K562 (cell line): ENCODE measurements at regions not wholly inside any gene's neighbourhood (a gene's known extent, or its start where the extent isn't known, plus 50 kb on each side); places are given as distances from the start of the nearest gene placed in this dataset.

Experiments
- ATAC-seq: fragments of 200-7000 bp; cut with Tn5 transposase; 3 replicates; pipeline ENCODE4 v1.9.1; 2020; ENCODE audit warnings: moderate library complexity
- BruUV-seq: library from RNA; stranded (reverse); fragments of 400-500 nt; replicated peaks from 2 replicates; lab custom pipeline; 2021; lab: Mats Ljungman, UMichigan
- CTCF ChIA-PET: fragments of 300-600 bp; formaldehyde crosslinking; extraction: SDS; loops from one replicate; lab custom pipeline; 2021; ENCODE audit warnings: low intra/inter-chr PET ratio; lab: Yijun Ruan, JAX
- POLR2A ChIA-PET: fragments of 300-600, 350-650 bp; sonication (Branson Sonifier 250); formaldehyde crosslinking; extraction: SDS; loops from one replicate; lab custom pipeline; 2021; ENCODE audit warnings: antibody characterized with exemption, inconsistent platforms; lab: Yijun Ruan, JAX
- DNase-seq, 4 experiments: peaks; one replicate each; pipeline versions ENCODE4 v3.0.0 to v3.0.0-alpha.2; 2011 to 2018; ENCODE audit warnings: low spot score in 3 of 4, mixed read lengths in 3 of 4; ENCODE audit errors: extremely low read depth in 1 of 4
- FAIRE-seq: peaks from 2 replicates; lab custom pipeline; 2011; peaks lifted over from hg19 to GRCh38; lab: Jason Lieb, UNC
- H2AFZ ChIP-seq: 2 replicates; pipeline ENCODE4 v1.6.0; 2011; ENCODE audit warnings: low read depth, low read length, control low read depth, inconsistent platforms
- H3K27ac ChIP-seq: fragments of 200-600 bp; 3 replicates; pipeline ENCODE4 v1.8.0; 2011; ENCODE audit warnings: low read depth, mild to moderate bottlenecking, control low read depth, inconsistent platforms, low read length, moderate library complexity, mixed read lengths; ENCODE audit errors: extremely low read depth
- H3K27me3 ChIP-seq, 2 experiments: fragments of 300-600 bp in 1 of 2; 2 replicates in 1 of 2; 3 replicates in 1 of 2; pipeline versions ENCODE4 v1.6.0 to v1.8.0; 2011; ENCODE audit warnings: inconsistent platforms in 2 of 2, low read length in 2 of 2, mild to moderate bottlenecking in 1 of 2, mixed read lengths in 1 of 2, moderate library complexity in 1 of 2; ENCODE audit not compliant: control insufficient read depth in 2 of 2, insufficient read depth in 2 of 2
- H3K36me3 ChIP-seq: fragments of 300-600 bp; 3 replicates; pipeline ENCODE4 v1.8.0; 2011; ENCODE audit warnings: mild to moderate bottlenecking, low read length, inconsistent platforms; ENCODE audit not compliant: control insufficient read depth, insufficient read depth
- H3K4me1 ChIP-seq, 2 experiments: fragments of 200-600 bp in 1 of 2; replicated peaks in 1 of 2; 2 replicates in 1 of 2; 3 replicates in 1 of 2; pipeline versions ENCODE4 v1.5.1 to v1.8.0; 2011; ENCODE audit warnings: inconsistent platforms in 2 of 2, low read length in 2 of 2, mild to moderate bottlenecking in 1 of 2, mixed read lengths in 1 of 2, moderate library complexity in 1 of 2; ENCODE audit not compliant: control insufficient read depth in 2 of 2, insufficient read depth in 2 of 2
- H3K4me2 ChIP-seq: 2 replicates; pipeline ENCODE4 v1.6.1; 2011; ENCODE audit warnings: low read length, control low read depth, inconsistent platforms, mixed read lengths; ENCODE audit not compliant: insufficient read depth
- H3K4me3 ChIP-seq: fragments of 200-600 bp; sonication (generic), shearing (Covaris generic); 2 replicates; pipeline ENCODE4 v1.5.1; 2016; ENCODE audit warnings: control low read depth, inconsistent platforms
- H3K79me2 ChIP-seq: fragments of 200-600 bp; 3 replicates; pipeline ENCODE4 v1.8.0; 2011; ENCODE audit warnings: low read length, inconsistent platforms; ENCODE audit not compliant: control insufficient read depth, insufficient read depth
- H3K9ac ChIP-seq, 2 experiments: 2 replicates each; pipeline versions ENCODE4 v1.6.0 to v1.6.1; 2011; ENCODE audit warnings: low read depth in 2 of 2, low read length in 2 of 2, control low read depth in 1 of 2, inconsistent platforms in 1 of 2, mild to moderate bottlenecking in 1 of 2, mixed read lengths in 1 of 2; ENCODE audit not compliant: insufficient read depth in 1 of 2
- H3K9me1 ChIP-seq: one replicate; pipeline ENCODE4 v1.6.0; 2011; ENCODE audit warnings: inconsistent platforms, mild to moderate bottlenecking, low read length, moderate library complexity; ENCODE audit not compliant: control insufficient read depth, insufficient read depth
- H3K9me3 ChIP-seq: replicated peaks from 2 replicates; pipeline ENCODE4 v1.5.1; 2011; ENCODE audit warnings: low read depth, low read length, inconsistent platforms; ENCODE audit not compliant: control insufficient read depth, insufficient read depth
- H4K20me1 ChIP-seq: replicated peaks from 2 replicates; pipeline ENCODE4 v1.6.1; 2011; ENCODE audit warnings: low read length, inconsistent platforms, mixed read lengths; ENCODE audit not compliant: control insufficient read depth, insufficient read depth
- COPS2 ChIP-seq: fragments of 450-650 bp; conservative IDR thresholded peaks from 2 replicates; pipeline ENCODE4 v1.6.1; 2016; ENCODE audit warnings: mild to moderate bottlenecking, moderate library complexity
- CREM ChIP-seq: IDR thresholded peaks from 2 replicates; pipeline ENCODE4 v1.6.1; 2014; ENCODE audit warnings: antibody characterized with exemption, low read depth
- RFX1 ChIP-seq: fragments of 450-650 bp; IDR thresholded peaks from 2 replicates; pipeline ENCODE4 v1.6.1; 2016; ENCODE audit warnings: mild to moderate bottlenecking, moderate library complexity
- ZNF146 ChIP-seq: IDR thresholded peaks from one replicate; pipeline ENCODE4 v1.6.1; 2018; ENCODE audit warnings: missing compliant biosample characterization; ENCODE audit not compliant: unreplicated experiment
- ZNF384 ChIP-seq: IDR thresholded peaks from 2 replicates; pipeline ENCODE4 v1.6.1; 2012; ENCODE audit warnings: low read depth, low read length, improper control_type of control experiment
- ZNF707 ChIP-seq: fragments of 250-450 bp; sonication (Bioruptor Pico); conservative IDR thresholded peaks from 2 replicates; pipeline ENCODE4 v1.8.0; 2022; ENCODE audit warnings: inconsistent platforms, mild to moderate bottlenecking, moderate library complexity
- ZNF740 ChIP-seq, 3 experiments: fragments of 200-800 bp in 1 of 3; sonication (Bioruptor generic) in 1 of 3; sonication (generic) in 1 of 3; formaldehyde crosslinking in 1 of 3; IDR thresholded peaks; 2 replicates each; pipeline versions ENCODE4 v1.6.1 to v1.8.0; 2016 to 2022; ENCODE audit warnings: mild to moderate bottlenecking in 2 of 3, missing compliant biosample characterization in 2 of 3, missing genetic modification characterization in 2 of 3, missing genetic modification reagents in 1 of 3
- WGBS: fragments of 100-300 bp; shearing (Covaris generic); methylation state at CpG from one replicate; pipeline ENCODE4 v1.1.6; 2016; ENCODE audit warnings: low coverage, mixed read lengths; ENCODE audit not compliant: insufficient coverage; ENCODE audit errors: missing lambda C conversion rate; 5-methylcytosine and 5-hydroxymethylcytosine counted together
- in situ Hi-C: fragments of 300-500 bp; cut with MboI; formaldehyde crosslinking; loops from 4 replicates; pipeline ENCODE4 v1.15.0; 2018; ENCODE audit warnings: inconsistent platforms, mixed read lengths
- intact Hi-C: fragments of 100-400 bp; cut with micrococcal nuclease; formaldehyde crosslinking; loops from 2 replicates; pipeline ENCODE4 v1.14.2; 2022
- TF ChIP-seq, protein P1 (sequence below), 2 experiments: IDR thresholded peaks; 2 replicates each; pipeline ENCODE4 v1.6.1; 2012; ENCODE audit warnings: improper control_type of control experiment in 2 of 2, low read depth in 2 of 2, low read length in 2 of 2, borderline replicate concordance in 1 of 2

- FAIRE-seq, result no peak
- ChIA-PET POLR2A (no interaction called here), CTCF (no interaction called here)
- Histone ChIP-seq H3K4me1 (no peaks in the 10 kb centered on the region), H3K9ac (no peak overlapping the region), H3K27me3 (no peaks in the 10 kb centered on the region), H2AFZ (no peak overlapping the region), H3K9me1 (no peaks in the 10 kb centered on the region), H3K79me2 (no peaks in the 10 kb centered on the region), H4K20me1 (no peaks in the 10 kb centered on the region), H3K27ac (no peak overlapping the region), H3K36me3 (no peaks in the 10 kb centered on the region), H3K4me2 (no peak overlapping the region), H3K4me3 (no peak overlapping the region), H3K9me3 (no peaks in the 10 kb centered on the region)
- no peak for DNase-seq
- TF ChIP-seq ZNF707 (CRISPR knock-in tag), result no peak
- TF ChIP-seq, protein P1, sequence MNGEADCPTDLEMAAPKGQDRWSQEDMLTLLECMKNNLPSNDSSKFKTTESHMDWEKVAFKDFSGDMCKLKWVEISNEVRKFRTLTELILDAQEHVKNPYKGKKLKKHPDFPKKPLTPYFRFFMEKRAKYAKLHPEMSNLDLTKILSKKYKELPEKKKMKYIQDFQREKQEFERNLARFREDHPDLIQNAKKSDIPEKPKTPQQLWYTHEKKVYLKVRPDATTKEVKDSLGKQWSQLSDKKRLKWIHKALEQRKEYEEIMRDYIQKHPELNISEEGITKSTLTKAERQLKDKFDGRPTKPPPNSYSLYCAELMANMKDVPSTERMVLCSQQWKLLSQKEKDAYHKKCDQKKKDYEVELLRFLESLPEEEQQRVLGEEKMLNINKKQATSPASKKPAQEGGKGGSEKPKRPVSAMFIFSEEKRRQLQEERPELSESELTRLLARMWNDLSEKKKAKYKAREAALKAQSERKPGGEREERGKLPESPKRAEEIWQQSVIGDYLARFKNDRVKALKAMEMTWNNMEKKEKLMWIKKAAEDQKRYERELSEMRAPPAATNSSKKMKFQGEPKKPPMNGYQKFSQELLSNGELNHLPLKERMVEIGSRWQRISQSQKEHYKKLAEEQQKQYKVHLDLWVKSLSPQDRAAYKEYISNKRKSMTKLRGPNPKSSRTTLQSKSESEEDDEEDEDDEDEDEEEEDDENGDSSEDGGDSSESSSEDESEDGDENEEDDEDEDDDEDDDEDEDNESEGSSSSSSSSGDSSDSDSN (IDR thresholded peaks at IDR 0.05; ENCODE audit: borderline replicate concordance in 1 of 2, low read depth in 2 of 2, low read length in 2 of 2), result no peak
- no peak for TF ChIP-seq COPS2
- TF ChIP-seq CREM, result no peak
- TF ChIP-seq ZNF146 (CRISPR knock-in tag), result no peak
- no peak for TF ChIP-seq ZNF384
- no peak for TF ChIP-seq ZNF740 (CRISPR knock-in tag; IDR thresholded peaks at IDR 0.05)
- no peak for TF ChIP-seq ZNF740 (tag; IDR thresholded peaks at IDR 0.05)
- TF ChIP-seq RFX1, result no peak
- no peak for ATAC-seq
- in situ Hi-C loops (no loop called here), intact Hi-C loops (no loop called here)
- no TSS peak for BruUV-seq
- WGBS, result under 1% methylated on average over 7 of the region's 7 CpGs
These were observed 717.2 kb downstream of the NCAM2 start for GRCh38 chr21:21715266-21715969.
